HL-60 (cell line): ENCODE measurements at regions not wholly inside any gene's neighbourhood (a gene's known extent, or its start where the extent isn't known, plus 50 kb on each side); places are given as distances from the start of the nearest gene placed in this dataset.

ENCODE experiments used
- DNase-seq, 2 experiments: peaks; one replicate each; pipeline ENCODE4 v3.0.0-alpha.2; 2010 to 2020; ENCODE audit warnings: low read depth in 1 of 2, low spot score in 1 of 2
- H3K27ac ChIP-seq: fragments of 250-450 bp; sonication (Bioruptor Pico); replicated peaks from 2 replicates; pipeline ENCODE4 v1.5.1; 2020; ENCODE audit warnings: mild to moderate bottlenecking, moderate library complexity
- H3K27me3 ChIP-seq: fragments of 250-450 bp; sonication (Bioruptor Pico); 2 replicates; pipeline ENCODE4 v1.5.1; 2021; ENCODE audit warnings: mild to moderate bottlenecking, moderate library complexity; ENCODE audit not compliant: insufficient read depth, poor library complexity, severe bottlenecking
- H3K4me3 ChIP-seq: replicated peaks from 2 replicates; pipeline ENCODE4 v1.5.1; 2011; ENCODE audit warnings: mild to moderate bottlenecking, control low read depth, low read length; ENCODE audit not compliant: insufficient read depth
- CTCF ChIP-seq: IDR thresholded peaks from one replicate; pipeline ENCODE4 v1.5.1; 2011; ENCODE audit warnings: low read length, control low read depth, inconsistent platforms; ENCODE audit not compliant: insufficient read depth
- GABPA ChIP-seq: IDR thresholded peaks from 2 replicates; pipeline ENCODE4 v1.6.1; 2012; ENCODE audit warnings: low read depth
- POLR2AphosphoS5 ChIP-seq: IDR thresholded peaks from 2 replicates; pipeline ENCODE4 v1.6.1; 2012; ENCODE audit warnings: low read depth
- REST ChIP-seq: IDR thresholded peaks from 2 replicates; pipeline ENCODE4 v1.6.1; 2012; ENCODE audit warnings: low read depth; ENCODE audit not compliant: insufficient replicate concordance
- SPI1 ChIP-seq: IDR thresholded peaks from 2 replicates; pipeline ENCODE4 v1.6.1; 2012; ENCODE audit warnings: low read depth, mild to moderate bottlenecking, borderline replicate concordance

GRCh38 chr14:54278087-54278486 lies 118.7 kb upstream of the CDKN3 start:
- no peak overlapping the region for H3K27ac ChIP-seq
- TF ChIP-seq POLR2AphosphoS5 (no peak), SPI1 (no peak)
- DNase-seq: no peak
- H3K27me3 ChIP-seq: no peaks in the 10 kb centered on the region
- no peak overlapping the region for H3K4me3 ChIP-seq

GRCh38 chr14:54278665-54279295 lies 118.0 kb upstream of the CDKN3 start:
- TF ChIP-seq REST (no peak), POLR2AphosphoS5 (no peak)
- H3K27ac ChIP-seq: no peak overlapping the region
- no peak overlapping the region for H3K4me3 ChIP-seq
- H3K27me3 ChIP-seq: no peaks in the 10 kb centered on the region
- no peak for DNase-seq

- no peak for TF ChIP-seq GABPA
- TF ChIP-seq REST: no peak
- no peak for TF ChIP-seq SPI1
- TF ChIP-seq POLR2AphosphoS5: no peak
- no peak for TF ChIP-seq CTCF
- DNase-seq: no peak
- H3K27ac ChIP-seq: no peak overlapping the region
- H3K4me3 ChIP-seq: no peak overlapping the region
- H3K27me3 ChIP-seq: no peaks in the 10 kb centered on the region
These were observed 114.0 kb upstream of the CDKN3 start for GRCh38 chr14:54282849-54283248.

- DNase-seq: no peak
- no peak overlapping the region for H3K4me3 ChIP-seq
- TF ChIP-seq SPI1 (no peak), CTCF (no peak), REST (no peak), POLR2AphosphoS5 (no peak), GABPA (no peak)
- H3K27me3 ChIP-seq: no peaks in the 10 kb centered on the region
- no peak overlapping the region for H3K27ac ChIP-seq
These were observed 111.8 kb upstream of the CDKN3 start for GRCh38 chr14:54285030-54285429.
